H9 (cell line): ENCODE measurements at regions not wholly inside any gene's neighbourhood (a gene's known extent, or its start where the extent isn't known, plus 50 kb on each side); places are given as distances from the start of the nearest gene placed in this dataset.

Experiments used
- DNase-seq: peaks from one replicate; pipeline ENCODE4 v3.0.0-alpha.2; 2017
- H2AFZ ChIP-seq: one replicate; pipeline ENCODE4 v1.6.1; 2013; ENCODE audit warnings: mild to moderate bottlenecking, low read length, control low read depth, moderate library complexity
- H2AK5ac ChIP-seq: 2 replicates; pipeline ENCODE4 v1.6.1; 2013; ENCODE audit warnings: low read length, control low read depth, mixed read lengths; ENCODE audit not compliant: insufficient read length
- H2BK120ac ChIP-seq: one replicate; pipeline ENCODE4 v1.6.1; 2013; ENCODE audit warnings: low read depth, mild to moderate bottlenecking, low read length, control low read depth, inconsistent platforms; ENCODE audit not compliant: poor library complexity, severe bottlenecking
- H2BK12ac ChIP-seq: 2 replicates; pipeline ENCODE4 v1.6.1; 2013; ENCODE audit warnings: low read length, control low read depth, mixed read lengths, low read depth; ENCODE audit not compliant: insufficient read length
- H2BK15ac ChIP-seq: 2 replicates; pipeline ENCODE4 v1.6.1; 2013; ENCODE audit warnings: low read depth, low read length, control low read depth
- H2BK20ac ChIP-seq: one replicate; pipeline ENCODE4 v1.6.1; 2013; ENCODE audit warnings: low read depth, mild to moderate bottlenecking, low read length, control low read depth, inconsistent platforms; ENCODE audit not compliant: poor library complexity, severe bottlenecking
- H2BK5ac ChIP-seq: 2 replicates; pipeline ENCODE4 v1.6.1; 2013; ENCODE audit warnings: low read length, control low read depth, mixed read lengths; ENCODE audit not compliant: insufficient read length
- H3K14ac ChIP-seq: 2 replicates; pipeline ENCODE4 v1.6.1; 2013; ENCODE audit warnings: low read length, control low read depth; ENCODE audit not compliant: insufficient read depth
- H3K18ac ChIP-seq: 2 replicates; pipeline ENCODE4 v1.6.1; 2013; ENCODE audit warnings: low read depth, mild to moderate bottlenecking, mixed read lengths, low read length, control low read depth; ENCODE audit not compliant: insufficient read length
- H3K23ac ChIP-seq: 2 replicates; pipeline ENCODE4 v1.6.1; 2013; ENCODE audit warnings: low read length, control low read depth, mixed read lengths, low read depth; ENCODE audit not compliant: insufficient read length
- H3K23me2 ChIP-seq: 2 replicates; pipeline ENCODE4 v1.6.1; 2013; ENCODE audit warnings: low read depth, mild to moderate bottlenecking, mixed read lengths, low read length, control low read depth; ENCODE audit not compliant: insufficient read length, poor library complexity, severe bottlenecking
- H3K27ac ChIP-seq: 2 replicates; pipeline ENCODE4 v1.5.1; 2013; ENCODE audit warnings: low read length, control low read depth, mixed read lengths, low read depth; ENCODE audit not compliant: insufficient read length
- H3K27me3 ChIP-seq: 2 replicates; pipeline ENCODE4 v1.6.1; 2013; ENCODE audit warnings: low read length, control low read depth, inconsistent platforms; ENCODE audit not compliant: insufficient read depth
- H3K4ac ChIP-seq: 2 replicates; pipeline ENCODE4 v1.6.1; 2013; ENCODE audit warnings: low read depth, mild to moderate bottlenecking, control low read depth, inconsistent platforms, low read length, moderate library complexity
- H3K4me1 ChIP-seq: 2 replicates; pipeline ENCODE4 v1.6.1; 2013; ENCODE audit warnings: low read length, control low read depth, inconsistent platforms; ENCODE audit not compliant: insufficient read depth
- H3K4me2 ChIP-seq: 2 replicates; pipeline ENCODE4 v1.6.1; 2013; ENCODE audit warnings: low read length, control low read depth, mixed read lengths; ENCODE audit not compliant: insufficient read length, insufficient read depth
- H3K56ac ChIP-seq: 2 replicates; pipeline ENCODE4 v1.6.1; 2013; ENCODE audit warnings: low read depth, mild to moderate bottlenecking, mixed read lengths, low read length, control low read depth; ENCODE audit not compliant: insufficient read length
- H3K79me1 ChIP-seq: 2 replicates; pipeline ENCODE4 v1.6.1; 2013; ENCODE audit warnings: low read depth, mild to moderate bottlenecking, moderate library complexity, low read length, control low read depth, inconsistent platforms; ENCODE audit not compliant: insufficient read depth, poor library complexity, severe bottlenecking
- H3K79me2 ChIP-seq: 2 replicates; pipeline ENCODE4 v1.6.1; 2013; ENCODE audit warnings: low read length, control low read depth, inconsistent platforms; ENCODE audit not compliant: insufficient read depth
- H3K9ac ChIP-seq: 2 replicates; pipeline ENCODE4 v1.6.1; 2013; ENCODE audit warnings: low read length, control low read depth, mixed read lengths; ENCODE audit not compliant: insufficient read length; ENCODE audit errors: extremely low read depth
- H3K9me3 ChIP-seq: one replicate; pipeline ENCODE4 v1.6.1; 2013; ENCODE audit warnings: low read depth, low read length, inconsistent platforms; ENCODE audit not compliant: control insufficient read depth
- H3T11ph ChIP-seq: one replicate; pipeline ENCODE4 v1.6.1; 2013; ENCODE audit warnings: mild to moderate bottlenecking, low read length, control low read depth, inconsistent platforms
- H4K20me1 ChIP-seq: one replicate; pipeline ENCODE4 v1.6.1; 2013; ENCODE audit not compliant: control insufficient read depth, insufficient read length, insufficient read depth
- H4K5ac ChIP-seq: 2 replicates; pipeline ENCODE4 v1.6.1; 2013; ENCODE audit warnings: low read depth, mild to moderate bottlenecking, mixed read lengths, low read length, control low read depth; ENCODE audit not compliant: insufficient read length
- H4K8ac ChIP-seq: replicated peaks from 2 replicates; pipeline ENCODE4 v1.6.1; 2013; ENCODE audit warnings: low read length, control low read depth, mixed read lengths, low read depth; ENCODE audit not compliant: insufficient read length
- H4K91ac ChIP-seq: 2 replicates; pipeline ENCODE4 v1.6.1; 2013; ENCODE audit warnings: low read depth, mild to moderate bottlenecking, moderate library complexity, mixed read lengths, low read length, control low read depth; ENCODE audit not compliant: insufficient read length
- H3K27ac Mint-ChIP-seq, 3 experiments: 2 replicates in 2 of 3; 3 replicates in 1 of 3; pipeline ENCODE4 v1.8.0; 2020 to 2021; ENCODE audit warnings: mixed read lengths in 3 of 3, mild to moderate bottlenecking in 1 of 3, moderate library complexity in 1 of 3
- H3K27me3 Mint-ChIP-seq: 2 replicates; pipeline ENCODE4 v1.8.0; 2021; ENCODE audit warnings: low read depth, mild to moderate bottlenecking, moderate library complexity, mixed read lengths
- H3K36me3 Mint-ChIP-seq, 3 experiments: 2 replicates in 2 of 3; 3 replicates in 1 of 3; pipeline ENCODE4 v1.8.0; 2020 to 2021; ENCODE audit warnings: low read depth in 3 of 3, mixed read lengths in 3 of 3; ENCODE audit not compliant: insufficient read depth in 1 of 3
- H3K4me1 Mint-ChIP-seq, 2 experiments: 2 replicates each; pipeline ENCODE4 v1.8.0; 2020; ENCODE audit warnings: mixed read lengths in 2 of 2
- H3K4me3 Mint-ChIP-seq, 2 experiments: 2 replicates in 1 of 2; 3 replicates in 1 of 2; pipeline ENCODE4 v1.8.0; 2020 to 2021; ENCODE audit warnings: mild to moderate bottlenecking in 2 of 2, mixed read lengths in 2 of 2, moderate library complexity in 1 of 2
- H3K9me3 Mint-ChIP-seq, 2 experiments: 2 replicates in 1 of 2; 3 replicates in 1 of 2; pipeline ENCODE4 v1.8.0; 2020; ENCODE audit warnings: mild to moderate bottlenecking in 2 of 2, mixed read lengths in 2 of 2, moderate library complexity in 1 of 2
- WGBS: extraction: QIAGEN DNeasy Blood & Tissue Kit; methylation state at CpG from one replicate; pipeline ENCODE4 v1.1.7; 2013; ENCODE audit warnings: missing lambda C conversion rate, low lambda C conversion rate, mixed read lengths; ENCODE audit not compliant: insufficient read length; ENCODE audit errors: extremely low coverage; 5-methylcytosine and 5-hydroxymethylcytosine counted together
- TF ChIP-seq, protein P1 (sequence below): fragments of 200-600 bp; sonication (generic); conservative IDR thresholded peaks from 3 replicates; pipeline ENCODE4 v1.8.0; 2021; ENCODE audit warnings: antibody characterized with exemption, mild to moderate bottlenecking

GRCh38 chr2:128404709-128405466 lies 86.2 kb upstream of the HS6ST1 start:
- H3K9ac ChIP-seq, result no peak overlapping the region
- H3K23me2 ChIP-seq, result no peaks in the 10 kb centered on the region
- H3K56ac ChIP-seq, result no peak overlapping the region
- Mint-ChIP-seq H3K27me3 (peaks cover 1% of the 10 kb centered on the region; the same call in 1 of the 2 replicates), H3K36me3 (peaks cover 0 to 8% (median 0%) of the 10 kb centered on the region in 3 experiments; a peak in 2 of 7 replicates), H3K4me1 (peaks cover 27 to 33% of the 10 kb centered on the region in 2 experiments), H3K4me3 (no peak overlapping the region), H3K9me3 (peaks cover 0 to 3% of the 10 kb centered on the region in 2 experiments; a peak in 3 of 5 replicates), H3K27ac (no peak overlapping the region; a peak in 1 of 7 replicates)
- H2BK5ac ChIP-seq, result no peak overlapping the region
- no peaks in the 10 kb centered on the region for H3K27me3 ChIP-seq
- DNase-seq, result no peak
- H2AK5ac ChIP-seq, result no peak overlapping the region
- H3K18ac ChIP-seq, result no peak overlapping the region
- no peak overlapping the region for H3K23ac ChIP-seq
- H3K4me2 ChIP-seq, result no peak overlapping the region
- no peaks in the 10 kb centered on the region for H3K79me1 ChIP-seq
- H2AFZ ChIP-seq, result no peak overlapping the region
- no peak overlapping the region for H2BK20ac ChIP-seq
- no peak overlapping the region for H3K27ac ChIP-seq
- H4K5ac ChIP-seq, result no peak overlapping the region
- no peak overlapping the region for H4K8ac ChIP-seq
- H2BK120ac ChIP-seq, result no peak overlapping the region
- H3K4me1 ChIP-seq, result peaks cover 2% of the 10 kb centered on the region; the same call in 1 of the 2 replicates
- H3T11ph ChIP-seq, result no peak overlapping the region
- no peaks in the 10 kb centered on the region for H3K9me3 ChIP-seq
- H4K91ac ChIP-seq, result no peak overlapping the region
- no peaks in the 10 kb centered on the region for H3K79me2 ChIP-seq
- H2BK12ac ChIP-seq, result no peak overlapping the region
- TF ChIP-seq, protein P1, sequence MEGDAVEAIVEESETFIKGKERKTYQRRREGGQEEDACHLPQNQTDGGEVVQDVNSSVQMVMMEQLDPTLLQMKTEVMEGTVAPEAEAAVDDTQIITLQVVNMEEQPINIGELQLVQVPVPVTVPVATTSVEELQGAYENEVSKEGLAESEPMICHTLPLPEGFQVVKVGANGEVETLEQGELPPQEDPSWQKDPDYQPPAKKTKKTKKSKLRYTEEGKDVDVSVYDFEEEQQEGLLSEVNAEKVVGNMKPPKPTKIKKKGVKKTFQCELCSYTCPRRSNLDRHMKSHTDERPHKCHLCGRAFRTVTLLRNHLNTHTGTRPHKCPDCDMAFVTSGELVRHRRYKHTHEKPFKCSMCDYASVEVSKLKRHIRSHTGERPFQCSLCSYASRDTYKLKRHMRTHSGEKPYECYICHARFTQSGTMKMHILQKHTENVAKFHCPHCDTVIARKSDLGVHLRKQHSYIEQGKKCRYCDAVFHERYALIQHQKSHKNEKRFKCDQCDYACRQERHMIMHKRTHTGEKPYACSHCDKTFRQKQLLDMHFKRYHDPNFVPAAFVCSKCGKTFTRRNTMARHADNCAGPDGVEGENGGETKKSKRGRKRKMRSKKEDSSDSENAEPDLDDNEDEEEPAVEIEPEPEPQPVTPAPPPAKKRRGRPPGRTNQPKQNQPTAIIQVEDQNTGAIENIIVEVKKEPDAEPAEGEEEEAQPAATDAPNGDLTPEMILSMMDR, result no peak
- WGBS, result no CpG with 5 or more reads among the region's 11 CpGs
- H4K20me1 ChIP-seq, result no peaks in the 10 kb centered on the region
- no peak overlapping the region for H3K14ac ChIP-seq
- no peak overlapping the region for H3K4ac ChIP-seq
- no peak overlapping the region for H2BK15ac ChIP-seq
